ENCODE measurements at regions not wholly inside any gene's neighbourhood (a gene's known extent, or its start where the extent isn't known, plus 50 kb on each side); places are given as distances from the start of the nearest gene placed in this dataset.

DNA sequence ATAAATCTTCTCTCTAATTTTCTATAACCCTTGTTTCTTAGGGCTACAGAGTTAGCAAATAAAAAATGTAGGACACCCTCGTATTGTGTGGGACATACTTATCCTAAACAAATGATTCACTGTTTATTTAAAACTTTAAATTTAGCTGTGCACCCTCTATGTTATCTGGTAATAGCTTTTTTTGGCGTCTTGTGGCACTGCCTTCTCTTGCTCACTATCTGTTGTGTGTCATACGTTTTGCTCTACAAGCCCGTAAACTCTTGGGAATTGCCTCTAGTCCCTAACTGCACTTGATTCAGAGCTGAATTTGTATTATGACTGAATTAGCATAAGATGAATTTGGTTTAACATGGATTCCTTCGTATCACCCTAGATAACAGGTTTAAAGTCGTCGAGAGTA lies 144.3 kb upstream of the MYOCD start:
- TF ChIP-seq SP1 (CRISPR knock-in tag; conservative IDR thresholded peaks at IDR 0.05) (no peak), ZNF138 (CRISPR knock-in tag; conservative IDR thresholded peaks at IDR 0.05) (no peak), MXD4 (CRISPR knock-in tag; IDR thresholded peaks at IDR 0.05; ENCODE audit: borderline replicate concordance) (no peak)
- TF ChIP-seq, protein P1, sequence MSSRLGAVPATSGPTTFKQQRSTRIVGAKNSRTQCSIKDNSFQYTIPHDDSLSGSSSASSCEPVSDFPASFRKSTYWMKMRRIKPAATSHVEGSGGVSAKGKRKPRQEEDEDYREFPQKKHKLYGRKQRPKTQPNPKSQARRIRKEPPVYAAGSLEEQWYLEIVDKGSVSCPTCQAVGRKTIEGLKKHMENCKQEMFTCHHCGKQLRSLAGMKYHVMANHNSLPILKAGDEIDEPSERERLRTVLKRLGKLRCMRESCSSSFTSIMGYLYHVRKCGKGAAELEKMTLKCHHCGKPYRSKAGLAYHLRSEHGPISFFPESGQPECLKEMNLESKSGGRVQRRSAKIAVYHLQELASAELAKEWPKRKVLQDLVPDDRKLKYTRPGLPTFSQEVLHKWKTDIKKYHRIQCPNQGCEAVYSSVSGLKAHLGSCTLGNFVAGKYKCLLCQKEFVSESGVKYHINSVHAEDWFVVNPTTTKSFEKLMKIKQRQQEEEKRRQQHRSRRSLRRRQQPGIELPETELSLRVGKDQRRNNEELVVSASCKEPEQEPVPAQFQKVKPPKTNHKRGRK (CRISPR knock-in tag; IDR thresholded peaks at IDR 0.05; ENCODE audit: borderline replicate concordance) = no peak

Data from WTC11 (cell line).